SJSA1 (cell line): ENCODE measurements at regions not wholly inside any gene's neighbourhood (a gene's known extent, or its start where the extent isn't known, plus 50 kb on each side); places are given as distances from the start of the nearest gene placed in this dataset.
A peak's percentile ranks its signal among the peaks of the same experiment; 100 is the strongest.

ENCODE experiments used
- DNase-seq, 2 experiments: peaks; one replicate each; pipeline ENCODE4 v3.0.0-alpha.2; 2015 to 2020; ENCODE audit warnings: low spot score in 2 of 2, low read depth in 1 of 2
- H3K27ac ChIP-seq: fragments of 250-450 bp; sonication (Bioruptor Pico); 2 replicates; pipeline ENCODE4 v1.5.1; 2020; ENCODE audit warnings: mild to moderate bottlenecking, moderate library complexity
- H3K27me3 ChIP-seq: fragments of 250-450 bp; sonication (Bioruptor Pico); replicated peaks from 2 replicates; pipeline ENCODE4 v1.5.1; 2020; ENCODE audit warnings: mild to moderate bottlenecking, moderate library complexity
- H3K36me3 ChIP-seq: fragments of 250-450 bp; sonication (Bioruptor Pico); 2 replicates; pipeline ENCODE4 v1.5.1; 2020; ENCODE audit warnings: mild to moderate bottlenecking
- H3K4me1 ChIP-seq: fragments of 250-450 bp; sonication (Bioruptor Pico); replicated peaks from 2 replicates; pipeline ENCODE4 v1.6.1; 2021; ENCODE audit warnings: mild to moderate bottlenecking
- H3K4me3 ChIP-seq: fragments of 250-450 bp; sonication (Bioruptor Pico); 2 replicates; pipeline ENCODE4 v1.5.1; 2020; ENCODE audit warnings: mild to moderate bottlenecking
- H3K9me3 ChIP-seq: fragments of 250-450 bp; sonication (Bioruptor Pico); replicated peaks from 2 replicates; pipeline ENCODE4 v1.5.1; 2020; ENCODE audit warnings: mild to moderate bottlenecking

GRCh38 chr4:181757098-181757497, 486.1 kb upstream of the TENM3 start:
- peaks cover 19% of the 10 kb centered on the region for H3K4me1 ChIP-seq
- no peak overlapping the region for H3K4me3 ChIP-seq
- no peak for DNase-seq
- H3K9me3 ChIP-seq = no peaks in the 10 kb centered on the region
- H3K27me3 ChIP-seq = no peaks in the 10 kb centered on the region
- no peak overlapping the region for H3K27ac ChIP-seq
- no peaks in the 10 kb centered on the region for H3K36me3 ChIP-seq

DNA sequence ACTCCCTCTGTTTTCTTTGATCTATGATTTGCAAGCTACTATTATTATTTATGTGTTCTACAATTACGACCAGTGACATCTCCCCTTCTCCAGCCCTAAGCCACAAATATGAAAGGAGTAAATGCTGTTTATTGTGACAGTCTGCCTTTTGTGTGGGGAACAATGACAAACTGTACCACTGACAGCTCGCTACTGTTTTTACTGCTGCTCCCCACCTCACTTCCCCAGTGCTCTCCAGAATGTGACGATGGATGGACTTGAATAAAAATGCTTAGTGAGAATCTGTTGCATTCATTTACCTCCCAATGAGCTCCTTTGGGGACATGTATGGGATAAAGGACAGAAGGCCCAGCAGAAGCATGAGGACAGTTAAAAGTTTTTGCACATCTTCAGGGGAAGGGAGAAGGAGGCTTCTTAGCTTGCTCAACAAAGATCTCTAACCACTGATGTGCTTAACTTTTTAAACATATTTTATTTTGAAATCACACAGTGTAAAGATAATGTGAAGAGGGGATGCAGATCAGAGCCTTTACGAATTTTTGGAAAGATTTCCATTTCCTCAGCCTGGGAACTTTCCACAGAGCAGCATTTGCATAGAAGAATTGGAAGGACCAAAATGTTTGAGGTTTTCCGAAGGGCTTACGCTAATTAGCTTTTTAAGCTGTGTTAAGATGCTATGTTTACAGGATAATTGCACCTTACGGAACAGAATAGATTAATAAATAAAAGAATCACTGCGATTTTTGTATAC, 485.1 kb upstream of the TENM3 start:
- DNase-seq = no peak
- Histone ChIP-seq H3K27ac (no peak overlapping the region), H3K4me3 (no peak overlapping the region), H3K4me1 (peaks cover 15% of the 10 kb centered on the region), H3K9me3 (no peaks in the 10 kb centered on the region), H3K36me3 (no peaks in the 10 kb centered on the region), H3K27me3 (no peaks in the 10 kb centered on the region)

DNA sequence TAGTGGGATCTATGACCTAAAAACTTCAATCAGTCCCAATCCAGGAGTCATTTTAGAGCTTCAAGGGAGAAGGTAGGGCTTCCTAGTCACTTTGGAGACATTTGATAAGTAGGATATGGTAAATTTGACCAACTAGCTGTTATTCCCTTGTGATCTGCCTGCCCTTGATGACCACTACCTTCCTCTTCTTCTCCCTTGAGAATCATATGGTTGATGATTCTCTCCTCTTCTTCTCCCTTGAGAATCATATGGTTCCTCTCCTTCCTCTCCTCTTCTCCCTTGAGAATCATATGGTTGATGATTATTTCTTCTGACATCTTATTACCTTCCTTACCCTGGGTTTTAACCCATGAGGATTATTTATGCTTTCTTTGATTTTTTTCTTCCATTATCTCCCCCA, 482.6 kb upstream of the TENM3 start:
- H3K27me3 ChIP-seq = no peaks in the 10 kb centered on the region
- no peaks in the 10 kb centered on the region for H3K9me3 ChIP-seq
- H3K36me3 ChIP-seq = no peaks in the 10 kb centered on the region
- no peak for DNase-seq
- peaks cover 15% of the 10 kb centered on the region for H3K4me1 ChIP-seq
- H3K27ac ChIP-seq = no peak overlapping the region
- no peak overlapping the region for H3K4me3 ChIP-seq

DNA sequence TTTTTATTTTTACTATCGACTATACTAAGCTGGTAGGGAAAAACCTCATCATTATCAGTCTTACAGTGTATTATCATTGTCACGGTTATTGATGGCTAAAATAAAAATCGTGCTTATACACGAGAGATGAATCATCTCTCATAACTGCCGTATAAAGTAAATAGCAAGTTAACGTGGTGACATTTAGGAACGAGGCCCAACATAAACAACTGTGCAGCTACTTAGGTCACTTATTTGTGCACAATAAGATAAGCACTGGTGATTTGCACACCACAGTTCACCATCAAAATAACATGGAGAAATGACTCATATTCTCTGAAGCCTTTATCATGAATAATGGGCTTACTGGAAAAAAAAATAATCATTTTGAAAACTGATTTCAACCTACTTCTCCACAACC, 482.0 kb upstream of the TENM3 start:
- H3K4me1 ChIP-seq = peaks cover 15% of the 10 kb centered on the region
- DNase-seq = peak in 1 of 2 experiments; percentile 17
- H3K4me3 ChIP-seq = no peak overlapping the region
- no peaks in the 10 kb centered on the region for H3K27me3 ChIP-seq
- H3K9me3 ChIP-seq = no peaks in the 10 kb centered on the region
- H3K27ac ChIP-seq = no peak overlapping the region
- no peaks in the 10 kb centered on the region for H3K36me3 ChIP-seq

DNA sequence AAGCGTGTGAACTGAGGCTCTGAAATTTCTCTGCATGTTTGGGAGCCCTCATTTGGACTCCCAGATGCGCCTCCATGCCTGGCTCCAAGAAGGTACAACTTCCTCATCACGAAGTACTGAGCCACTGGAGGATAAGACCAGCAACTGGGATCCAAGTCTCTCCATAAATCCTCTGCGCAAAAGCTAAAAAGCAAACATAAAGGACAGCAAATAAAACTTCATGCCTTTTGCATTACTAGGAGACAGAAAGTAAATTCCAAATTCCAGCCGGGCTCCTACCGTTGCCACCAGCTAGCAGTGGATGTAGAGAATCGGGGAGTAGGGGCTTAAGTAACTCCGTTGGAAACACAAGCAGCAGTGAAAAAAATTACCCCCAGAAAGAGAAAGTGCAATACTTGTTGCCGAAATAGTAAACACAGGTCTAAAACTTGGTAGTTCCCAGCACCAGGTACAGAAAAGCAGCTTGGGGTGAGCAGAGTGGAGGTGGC, 477.1 kb upstream of the TENM3 start:
- DNase-seq = no peak
- H3K4me3 ChIP-seq = no peak overlapping the region
- H3K36me3 ChIP-seq = no peaks in the 10 kb centered on the region
- peaks cover 7% of the 10 kb centered on the region for H3K4me1 ChIP-seq
- no peak overlapping the region for H3K27ac ChIP-seq
- H3K9me3 ChIP-seq = no peaks in the 10 kb centered on the region
- H3K27me3 ChIP-seq = 0 out of 2 replicates have a peak, but pooled peaks cover 4% of the 10 kb centered on the region

DNA sequence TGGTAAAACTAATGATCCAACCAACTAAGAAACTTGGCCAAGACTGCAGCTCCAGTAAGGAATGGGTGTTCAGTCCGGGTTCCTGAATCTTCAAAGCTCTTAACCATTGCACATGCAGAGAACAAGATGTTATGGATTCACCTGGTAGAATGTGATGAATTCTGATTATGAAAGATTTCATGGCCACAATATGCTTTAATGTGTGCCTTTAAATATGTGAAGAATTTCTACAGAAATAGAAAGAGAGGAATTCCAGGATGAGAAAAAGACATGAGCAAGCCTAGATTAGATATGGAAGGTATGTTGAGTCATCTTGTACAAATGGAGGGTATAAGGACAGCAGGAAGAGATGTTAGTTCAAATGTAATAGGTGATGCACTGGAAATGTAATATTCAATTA, 472.2 kb upstream of the TENM3 start:
- Histone ChIP-seq H3K4me1 (no peaks in the 10 kb centered on the region), H3K9me3 (no peaks in the 10 kb centered on the region), H3K27ac (no peak overlapping the region), H3K4me3 (no peak overlapping the region), H3K36me3 (no peaks in the 10 kb centered on the region), H3K27me3 (0 out of 2 replicates have a peak, but pooled peaks cover 4% of the 10 kb centered on the region)
- no peak for DNase-seq

DNA sequence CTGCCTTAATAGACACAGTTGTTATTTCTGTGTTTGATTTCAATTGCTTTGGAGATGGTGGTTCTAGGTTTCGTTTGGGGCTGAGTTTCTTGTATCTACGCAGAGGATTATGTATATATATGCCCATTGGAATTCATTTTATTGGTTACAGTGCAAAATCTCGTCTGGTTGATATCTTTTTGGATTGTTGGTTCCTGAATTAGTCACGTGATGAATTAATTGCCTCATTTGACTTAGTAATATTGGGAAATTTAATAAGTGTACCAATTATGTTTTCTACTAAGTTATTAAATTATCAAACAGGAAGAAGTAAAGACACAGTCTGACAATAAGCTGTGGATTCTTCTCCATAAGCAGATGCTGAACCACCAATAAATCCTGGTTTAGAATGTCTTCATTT, 467.9 kb upstream of the TENM3 start:
- no peak overlapping the region for H3K4me3 ChIP-seq
- no peaks in the 10 kb centered on the region for H3K4me1 ChIP-seq
- no peaks in the 10 kb centered on the region for H3K9me3 ChIP-seq
- no peak for DNase-seq
- no peak overlapping the region for H3K27ac ChIP-seq
- 0 out of 2 replicates have a peak, but pooled peaks cover 3% of the 10 kb centered on the region for H3K27me3 ChIP-seq
- H3K36me3 ChIP-seq = no peaks in the 10 kb centered on the region

DNA sequence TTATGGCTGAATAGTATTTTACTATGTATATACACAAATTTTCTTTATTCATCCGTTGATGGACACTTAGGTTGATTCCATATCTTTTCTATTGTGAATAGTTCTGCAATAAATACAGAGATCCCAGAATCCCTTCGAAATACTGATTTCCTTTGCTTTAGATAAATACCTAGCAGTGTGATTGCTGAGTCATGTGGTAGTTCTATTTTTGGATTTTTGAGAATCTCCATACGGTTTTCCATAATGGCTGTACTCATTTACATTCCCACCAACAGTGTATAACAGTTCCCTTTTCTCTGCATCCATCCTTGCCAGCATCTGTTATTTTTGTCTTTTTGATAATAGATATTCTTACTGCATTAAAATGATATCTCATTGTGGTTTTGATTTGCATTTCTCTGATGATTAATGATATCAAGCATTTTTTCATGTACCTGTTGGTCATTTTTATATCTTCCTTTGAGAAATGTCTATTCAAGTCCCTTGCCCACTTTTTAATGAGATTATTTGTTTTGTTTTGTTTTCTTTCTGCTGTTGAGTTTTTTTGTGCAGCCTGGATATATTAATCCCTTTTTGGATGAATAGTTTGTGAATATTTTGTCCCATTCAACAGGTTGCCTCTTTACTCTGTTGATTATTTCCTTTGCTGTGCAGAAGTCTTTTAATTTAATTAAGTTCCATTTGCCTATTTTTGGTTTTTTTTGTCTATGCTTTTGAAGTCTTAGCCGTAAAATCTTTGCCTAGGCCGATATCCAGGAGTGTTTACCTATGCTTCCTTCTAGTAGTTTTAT, 466.7 kb upstream of the TENM3 start:
- Histone ChIP-seq H3K36me3 (no peaks in the 10 kb centered on the region), H3K27ac (no peak overlapping the region), H3K4me1 (no peaks in the 10 kb centered on the region), H3K4me3 (no peak overlapping the region), H3K9me3 (no peaks in the 10 kb centered on the region), H3K27me3 (0 out of 2 replicates have a peak, but pooled peaks cover 3% of the 10 kb centered on the region)
- DNase-seq = no peak

DNA sequence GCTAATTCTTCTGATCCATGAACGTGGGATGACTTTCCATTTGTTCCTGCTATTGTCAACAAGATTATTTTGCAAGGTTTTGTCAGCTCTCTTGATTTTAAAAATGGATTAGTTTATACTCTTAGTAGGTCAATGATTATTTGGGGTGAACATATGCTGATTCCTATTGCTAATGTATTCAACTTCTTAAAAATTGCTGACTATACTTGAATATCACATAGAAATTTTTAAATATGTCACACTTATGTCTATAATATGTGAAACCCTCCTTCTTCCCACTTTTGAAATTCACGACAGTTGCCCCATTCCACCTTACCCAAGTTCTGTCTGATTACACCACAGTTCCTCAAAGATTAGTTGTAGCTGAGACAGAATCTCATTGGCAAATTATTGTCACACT, 465.7 kb upstream of the TENM3 start:
- Histone ChIP-seq H3K4me3 (no peak overlapping the region), H3K9me3 (no peaks in the 10 kb centered on the region), H3K27me3 (0 out of 2 replicates have a peak, but pooled peaks cover 3% of the 10 kb centered on the region), H3K4me1 (no peaks in the 10 kb centered on the region), H3K27ac (no peak overlapping the region), H3K36me3 (no peaks in the 10 kb centered on the region)
- DNase-seq = no peak

DNA sequence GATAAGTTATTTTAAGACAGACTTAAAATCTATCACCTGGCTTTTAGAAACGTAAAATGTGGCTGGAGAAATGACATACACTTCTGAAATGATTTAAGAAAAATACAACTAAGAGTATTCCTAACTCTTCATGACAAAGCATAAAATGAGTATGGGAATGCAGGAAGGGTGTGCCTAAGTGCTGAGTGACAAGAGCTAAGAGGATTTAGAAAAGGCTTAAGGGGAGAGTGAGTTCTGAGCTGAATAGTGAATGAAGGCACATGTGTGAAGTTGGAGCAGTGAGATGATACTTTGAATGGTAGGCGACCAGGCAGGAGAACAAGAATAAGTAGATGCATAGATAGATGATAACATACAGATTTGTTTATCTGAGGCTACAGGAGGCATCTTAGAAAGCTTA, 458.3 kb upstream of the TENM3 start:
- no peak for DNase-seq

GRCh38 chr4:181792641-181793040, 450.6 kb upstream of the TENM3 start:
- DNase-seq = no peak
- Histone ChIP-seq H3K9me3 (peaks cover 10% of the 10 kb centered on the region), H3K27ac (no peak overlapping the region), H3K27me3 (peaks cover 4% of the 10 kb centered on the region), H3K4me1 (no peaks in the 10 kb centered on the region), H3K36me3 (no peaks in the 10 kb centered on the region), H3K4me3 (no peak overlapping the region)

More for the DNA sequence above, 458.3 kb upstream of the TENM3 start:
- Histone ChIP-seq H3K36me3 (no peaks in the 10 kb centered on the region), H3K27me3 (no peaks in the 10 kb centered on the region), H3K9me3 (no peaks in the 10 kb centered on the region), H3K4me1 (no peaks in the 10 kb centered on the region), H3K27ac (no peak overlapping the region), H3K4me3 (no peak overlapping the region)

GRCh38 chr4:181793096-181793495, 450.1 kb upstream of the TENM3 start:
- Histone ChIP-seq H3K4me3 (no peak overlapping the region), H3K4me1 (no peaks in the 10 kb centered on the region), H3K9me3 (peaks cover 10% of the 10 kb centered on the region), H3K27ac (no peak overlapping the region), H3K36me3 (no peaks in the 10 kb centered on the region), H3K27me3 (peaks cover 4% of the 10 kb centered on the region)
- no peak for DNase-seq

DNA sequence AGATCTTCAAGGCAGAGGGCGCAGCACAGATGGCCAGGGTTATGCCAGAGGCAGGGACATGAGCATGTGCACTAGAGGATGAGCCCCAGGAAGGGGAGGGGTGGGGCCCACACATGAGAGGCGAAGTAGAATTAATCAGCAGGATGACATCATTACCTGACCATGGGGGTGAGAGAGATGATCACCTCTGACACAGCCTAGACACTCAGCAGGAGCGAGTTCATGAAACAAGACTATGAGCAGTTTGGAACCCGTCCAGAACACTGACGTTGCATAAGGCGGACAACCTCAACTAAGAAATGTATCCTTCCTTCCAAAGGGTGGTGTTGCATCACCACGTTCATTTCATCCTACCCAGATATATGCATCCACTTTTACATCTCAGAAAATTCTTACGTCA, 446.7 kb upstream of the TENM3 start:
- DNase-seq = no peak
- Histone ChIP-seq H3K36me3 (no peaks in the 10 kb centered on the region), H3K27me3 (peaks cover 4% of the 10 kb centered on the region), H3K4me3 (no peak overlapping the region), H3K9me3 (peaks cover 10% of the 10 kb centered on the region), H3K27ac (no peak overlapping the region), H3K4me1 (no peaks in the 10 kb centered on the region)

DNA sequence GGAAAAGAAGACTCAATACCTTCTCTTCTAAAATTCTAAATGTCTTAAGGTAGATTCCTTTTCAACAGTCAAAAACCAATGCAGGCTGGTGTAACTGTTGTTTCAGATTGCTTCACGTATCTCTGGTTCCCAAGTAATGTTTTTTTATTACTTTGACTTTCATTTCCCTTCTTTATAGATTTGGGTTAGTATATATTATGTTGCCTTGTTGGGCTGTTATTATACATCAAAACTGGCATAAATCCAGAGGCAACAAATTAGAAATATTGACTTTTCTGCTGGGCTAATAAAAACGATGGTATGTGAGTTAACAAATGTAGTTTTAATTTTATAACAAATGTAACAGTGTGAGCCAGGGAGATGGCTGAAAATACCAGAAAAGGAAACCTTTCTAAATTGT, 444.7 kb upstream of the TENM3 start:
- peaks cover 10% of the 10 kb centered on the region for H3K9me3 ChIP-seq
- DNase-seq = no peak
- no peak overlapping the region for H3K27ac ChIP-seq
- H3K4me3 ChIP-seq = no peak overlapping the region
- H3K4me1 ChIP-seq = no peaks in the 10 kb centered on the region
- peaks cover 4% of the 10 kb centered on the region for H3K27me3 ChIP-seq
- no peaks in the 10 kb centered on the region for H3K36me3 ChIP-seq
